ENCODE measurements at regions not wholly inside any gene's neighbourhood (a gene's known extent, or its start where the extent isn't known, plus 50 kb on each side); places are given as distances from the start of the nearest gene placed in this dataset.

DNA sequence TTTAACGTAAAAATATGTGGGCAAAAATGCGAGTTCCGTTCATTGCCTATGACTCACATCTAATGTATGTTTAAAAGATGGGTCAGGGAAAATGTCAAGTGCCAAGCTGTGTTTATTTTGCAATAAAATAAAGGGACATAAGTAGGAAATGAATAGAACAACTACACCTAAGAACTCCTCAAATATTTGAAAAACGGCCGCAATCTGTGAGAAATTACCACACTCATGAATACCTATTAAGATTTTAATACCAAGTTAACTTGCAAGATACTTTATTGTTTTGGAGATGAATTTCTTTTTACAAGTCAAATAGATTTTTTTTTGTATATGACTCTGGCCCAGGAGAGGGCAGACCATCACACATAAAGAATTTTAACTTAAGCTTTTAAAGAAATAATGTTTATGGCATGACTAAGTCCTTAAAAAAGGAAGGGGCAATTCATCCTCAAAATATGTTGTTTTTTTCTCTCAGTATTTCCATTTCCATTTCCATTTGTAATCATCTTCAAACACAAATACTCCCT lies 152.7 kb downstream of the SUCNR1 start:
- no peak for TF ChIP-seq ZNF396 (CRISPR knock-in tag; IDR thresholded peaks at IDR 0.05; ENCODE audit: borderline replicate concordance)
- no peak for TF ChIP-seq ZNF219 (CRISPR knock-in tag; IDR thresholded peaks at IDR 0.05; ENCODE audit: borderline replicate concordance)
- TF ChIP-seq EMX1 (CRISPR knock-in tag; IDR thresholded peaks at IDR 0.05): no peak
- TF ChIP-seq, protein P1, sequence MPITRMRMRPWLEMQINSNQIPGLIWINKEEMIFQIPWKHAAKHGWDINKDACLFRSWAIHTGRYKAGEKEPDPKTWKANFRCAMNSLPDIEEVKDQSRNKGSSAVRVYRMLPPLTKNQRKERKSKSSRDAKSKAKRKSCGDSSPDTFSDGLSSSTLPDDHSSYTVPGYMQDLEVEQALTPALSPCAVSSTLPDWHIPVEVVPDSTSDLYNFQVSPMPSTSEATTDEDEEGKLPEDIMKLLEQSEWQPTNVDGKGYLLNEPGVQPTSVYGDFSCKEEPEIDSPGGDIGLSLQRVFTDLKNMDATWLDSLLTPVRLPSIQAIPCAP (CRISPR knock-in tag; IDR thresholded peaks at IDR 0.05): no peak
- TF ChIP-seq, protein P2, sequence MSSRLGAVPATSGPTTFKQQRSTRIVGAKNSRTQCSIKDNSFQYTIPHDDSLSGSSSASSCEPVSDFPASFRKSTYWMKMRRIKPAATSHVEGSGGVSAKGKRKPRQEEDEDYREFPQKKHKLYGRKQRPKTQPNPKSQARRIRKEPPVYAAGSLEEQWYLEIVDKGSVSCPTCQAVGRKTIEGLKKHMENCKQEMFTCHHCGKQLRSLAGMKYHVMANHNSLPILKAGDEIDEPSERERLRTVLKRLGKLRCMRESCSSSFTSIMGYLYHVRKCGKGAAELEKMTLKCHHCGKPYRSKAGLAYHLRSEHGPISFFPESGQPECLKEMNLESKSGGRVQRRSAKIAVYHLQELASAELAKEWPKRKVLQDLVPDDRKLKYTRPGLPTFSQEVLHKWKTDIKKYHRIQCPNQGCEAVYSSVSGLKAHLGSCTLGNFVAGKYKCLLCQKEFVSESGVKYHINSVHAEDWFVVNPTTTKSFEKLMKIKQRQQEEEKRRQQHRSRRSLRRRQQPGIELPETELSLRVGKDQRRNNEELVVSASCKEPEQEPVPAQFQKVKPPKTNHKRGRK (CRISPR knock-in tag; IDR thresholded peaks at IDR 0.05; ENCODE audit: borderline replicate concordance): no peak
- no peak for TF ChIP-seq SP1 (CRISPR knock-in tag; conservative IDR thresholded peaks at IDR 0.05)
- TF ChIP-seq ZNF423 (CRISPR knock-in tag; IDR thresholded peaks at IDR 0.05): no peak
- TF ChIP-seq, protein P3, sequence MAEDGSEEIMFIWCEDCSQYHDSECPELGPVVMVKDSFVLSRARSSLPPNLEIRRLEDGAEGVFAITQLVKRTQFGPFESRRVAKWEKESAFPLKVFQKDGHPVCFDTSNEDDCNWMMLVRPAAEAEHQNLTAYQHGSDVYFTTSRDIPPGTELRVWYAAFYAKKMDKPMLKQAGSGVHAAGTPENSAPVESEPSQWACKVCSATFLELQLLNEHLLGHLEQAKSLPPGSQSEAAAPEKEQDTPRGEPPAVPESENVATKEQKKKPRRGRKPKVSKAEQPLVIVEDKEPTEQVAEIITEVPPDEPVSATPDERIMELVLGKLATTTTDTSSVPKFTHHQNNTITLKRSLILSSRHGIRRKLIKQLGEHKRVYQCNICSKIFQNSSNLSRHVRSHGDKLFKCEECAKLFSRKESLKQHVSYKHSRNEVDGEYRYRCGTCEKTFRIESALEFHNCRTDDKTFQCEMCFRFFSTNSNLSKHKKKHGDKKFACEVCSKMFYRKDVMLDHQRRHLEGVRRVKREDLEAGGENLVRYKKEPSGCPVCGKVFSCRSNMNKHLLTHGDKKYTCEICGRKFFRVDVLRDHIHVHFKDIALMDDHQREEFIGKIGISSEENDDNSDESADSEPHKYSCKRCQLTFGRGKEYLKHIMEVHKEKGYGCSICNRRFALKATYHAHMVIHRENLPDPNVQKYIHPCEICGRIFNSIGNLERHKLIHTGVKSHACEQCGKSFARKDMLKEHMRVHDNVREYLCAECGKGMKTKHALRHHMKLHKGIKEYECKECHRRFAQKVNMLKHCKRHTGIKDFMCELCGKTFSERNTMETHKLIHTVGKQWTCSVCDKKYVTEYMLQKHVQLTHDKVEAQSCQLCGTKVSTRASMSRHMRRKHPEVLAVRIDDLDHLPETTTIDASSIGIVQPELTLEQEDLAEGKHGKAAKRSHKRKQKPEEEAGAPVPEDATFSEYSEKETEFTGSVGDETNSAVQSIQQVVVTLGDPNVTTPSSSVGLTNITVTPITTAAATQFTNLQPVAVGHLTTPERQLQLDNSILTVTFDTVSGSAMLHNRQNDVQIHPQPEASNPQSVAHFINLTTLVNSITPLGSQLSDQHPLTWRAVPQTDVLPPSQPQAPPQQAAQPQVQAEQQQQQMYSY (CRISPR knock-in tag; IDR thresholded peaks at IDR 0.05): no peak
- TF ChIP-seq, protein P4, sequence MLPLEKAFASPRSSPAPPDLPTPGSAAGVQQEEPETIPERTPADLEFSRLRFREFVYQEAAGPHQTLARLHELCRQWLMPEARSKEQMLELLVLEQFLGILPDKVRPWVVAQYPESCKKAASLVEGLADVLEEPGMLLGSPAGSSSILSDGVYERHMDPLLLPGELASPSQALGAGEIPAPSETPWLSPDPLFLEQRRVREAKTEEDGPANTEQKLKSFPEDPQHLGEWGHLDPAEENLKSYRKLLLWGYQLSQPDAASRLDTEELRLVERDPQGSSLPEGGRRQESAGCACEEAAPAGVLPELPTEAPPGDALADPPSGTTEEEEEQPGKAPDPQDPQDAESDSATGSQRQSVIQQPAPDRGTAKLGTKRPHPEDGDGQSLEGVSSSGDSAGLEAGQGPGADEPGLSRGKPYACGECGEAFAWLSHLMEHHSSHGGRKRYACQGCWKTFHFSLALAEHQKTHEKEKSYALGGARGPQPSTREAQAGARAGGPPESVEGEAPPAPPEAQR (CRISPR knock-in tag; IDR thresholded peaks at IDR 0.05): no peak
- no peak for TF ChIP-seq NR3C1 (CRISPR knock-in tag; conservative IDR thresholded peaks at IDR 0.05; ENCODE audit: low read depth)
- TF ChIP-seq, protein P5, sequence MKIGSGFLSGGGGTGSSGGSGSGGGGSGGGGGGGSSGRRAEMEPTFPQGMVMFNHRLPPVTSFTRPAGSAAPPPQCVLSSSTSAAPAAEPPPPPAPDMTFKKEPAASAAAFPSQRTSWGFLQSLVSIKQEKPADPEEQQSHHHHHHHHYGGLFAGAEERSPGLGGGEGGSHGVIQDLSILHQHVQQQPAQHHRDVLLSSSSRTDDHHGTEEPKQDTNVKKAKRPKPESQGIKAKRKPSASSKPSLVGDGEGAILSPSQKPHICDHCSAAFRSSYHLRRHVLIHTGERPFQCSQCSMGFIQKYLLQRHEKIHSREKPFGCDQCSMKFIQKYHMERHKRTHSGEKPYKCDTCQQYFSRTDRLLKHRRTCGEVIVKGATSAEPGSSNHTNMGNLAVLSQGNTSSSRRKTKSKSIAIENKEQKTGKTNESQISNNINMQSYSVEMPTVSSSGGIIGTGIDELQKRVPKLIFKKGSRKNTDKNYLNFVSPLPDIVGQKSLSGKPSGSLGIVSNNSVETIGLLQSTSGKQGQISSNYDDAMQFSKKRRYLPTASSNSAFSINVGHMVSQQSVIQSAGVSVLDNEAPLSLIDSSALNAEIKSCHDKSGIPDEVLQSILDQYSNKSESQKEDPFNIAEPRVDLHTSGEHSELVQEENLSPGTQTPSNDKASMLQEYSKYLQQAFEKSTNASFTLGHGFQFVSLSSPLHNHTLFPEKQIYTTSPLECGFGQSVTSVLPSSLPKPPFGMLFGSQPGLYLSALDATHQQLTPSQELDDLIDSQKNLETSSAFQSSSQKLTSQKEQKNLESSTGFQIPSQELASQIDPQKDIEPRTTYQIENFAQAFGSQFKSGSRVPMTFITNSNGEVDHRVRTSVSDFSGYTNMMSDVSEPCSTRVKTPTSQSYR (CRISPR knock-in tag; IDR thresholded peaks at IDR 0.05): no peak
- TF ChIP-seq, protein P6, sequence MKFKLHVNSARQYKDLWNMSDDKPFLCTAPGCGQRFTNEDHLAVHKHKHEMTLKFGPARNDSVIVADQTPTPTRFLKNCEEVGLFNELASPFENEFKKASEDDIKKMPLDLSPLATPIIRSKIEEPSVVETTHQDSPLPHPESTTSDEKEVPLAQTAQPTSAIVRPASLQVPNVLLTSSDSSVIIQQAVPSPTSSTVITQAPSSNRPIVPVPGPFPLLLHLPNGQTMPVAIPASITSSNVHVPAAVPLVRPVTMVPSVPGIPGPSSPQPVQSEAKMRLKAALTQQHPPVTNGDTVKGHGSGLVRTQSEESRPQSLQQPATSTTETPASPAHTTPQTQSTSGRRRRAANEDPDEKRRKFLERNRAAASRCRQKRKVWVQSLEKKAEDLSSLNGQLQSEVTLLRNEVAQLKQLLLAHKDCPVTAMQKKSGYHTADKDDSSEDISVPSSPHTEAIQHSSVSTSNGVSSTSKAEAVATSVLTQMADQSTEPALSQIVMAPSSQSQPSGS (CRISPR knock-in tag; IDR thresholded peaks at IDR 0.05; ENCODE audit: borderline replicate concordance, low read depth): no peak
- TF ChIP-seq FOXJ3 (CRISPR knock-in tag; IDR thresholded peaks at IDR 0.05; ENCODE audit: borderline replicate concordance): no peak
- TF ChIP-seq GTF2I (CRISPR knock-in tag; conservative IDR thresholded peaks at IDR 0.05): no peak
- TF ChIP-seq TCF7 (CRISPR knock-in tag; IDR thresholded peaks at IDR 0.05; ENCODE audit: low read depth): no peak
- no peak for TF ChIP-seq SOX15 (CRISPR knock-in tag; IDR thresholded peaks at IDR 0.05)
- no peak for TF ChIP-seq ESRRA (CRISPR knock-in tag; IDR thresholded peaks at IDR 0.05; ENCODE audit: borderline replicate concordance)
- no peak for TF ChIP-seq HMGA2 (CRISPR knock-in tag; IDR thresholded peaks at IDR 0.05)
- TF ChIP-seq TEAD4 (CRISPR knock-in tag; IDR thresholded peaks at IDR 0.05): no peak
- TF ChIP-seq ZNF416 (CRISPR knock-in tag; IDR thresholded peaks at IDR 0.05): no peak
- Mint-ChIP-seq H3K27me3 (ENCODE audit: low read depth) (no peaks in the 10 kb centered on the region), H3K4me3 (no peak overlapping the region), H3K4me1 (peaks cover 15% of the 10 kb centered on the region), H3K27ac (peak overlapping the region; percentile 52; the same call in 1 of the 2 replicates), H3K9me3 (peaks cover 10% of the 10 kb centered on the region; the same call in 1 of the 2 replicates), H3K36me3 (no peaks in the 10 kb centered on the region)
- no peak for ATAC-seq
- CTCF ChIA-PET: interaction anchor here (0.6 kb wide), 1 partner anchor 42 kb away, joined by 4 read pairs; no protein-coding TSS in a partner anchor
- no peak for DNase-seq (ENCODE audit: low spot score)
- POLR2A ChIA-PET: no interaction called here
